Activated CD8-positive, alpha-beta memory T cell treated with anti-CD3 and anti-CD28 coated beads, Interleukin-2, amount 10 ng/mL, durations not matched to agents 7 days and 5 days (primary cell): ENCODE measurements at regions not wholly inside any gene's neighbourhood (a gene's known extent, or its start where the extent isn't known, plus 50 kb on each side); places are given as distances from the start of the nearest gene placed in this dataset.

ENCODE experiments used
- ATAC-seq: fragments of 150-1000 bp; cut with Tn5 transposase; one replicate; pipeline ENCODE4 v1.10.0; 2021; ENCODE audit warnings: moderate library complexity
- CTCF ChIA-PET: fragments of 350-600 bp; sonication (Branson Sonifier 250); formaldehyde crosslinking; loops from one replicate; lab custom pipeline; 2021; ENCODE audit warnings: antibody characterized with exemption; lab: Charles Lee
- DNase-seq: peaks from one replicate; pipeline ENCODE4 v3.0.0-alpha.2; 2020
- H3K27ac Mint-ChIP-seq: one replicate; pipeline ENCODE4 v1.8.0; 2021; ENCODE audit warnings: mild to moderate bottlenecking, mixed read lengths
- H3K27me3 Mint-ChIP-seq: one replicate; pipeline ENCODE4 v1.8.0; 2021; ENCODE audit warnings: mixed read lengths
- H3K36me3 Mint-ChIP-seq: one replicate; pipeline ENCODE4 v1.8.0; 2021; ENCODE audit warnings: mild to moderate bottlenecking, mixed read lengths
- H3K4me1 Mint-ChIP-seq: one replicate; pipeline ENCODE4 v1.8.0; 2021; ENCODE audit warnings: mixed read lengths
- H3K4me3 Mint-ChIP-seq: one replicate; pipeline ENCODE4 v1.8.0; 2021; ENCODE audit warnings: mild to moderate bottlenecking, moderate library complexity, mixed read lengths
- H3K9me3 Mint-ChIP-seq: one replicate; pipeline ENCODE4 v1.8.0; 2022; ENCODE audit warnings: low read depth, mixed read lengths

- no peaks in the 10 kb centered on the region for H3K4me1 Mint-ChIP-seq
- no peak for ATAC-seq
- CTCF ChIA-PET, result no interaction called here
- H3K36me3 Mint-ChIP-seq, result no peaks in the 10 kb centered on the region
- H3K4me3 Mint-ChIP-seq, result no peak overlapping the region
- peaks cover 2% of the 10 kb centered on the region for H3K9me3 Mint-ChIP-seq
- H3K27ac Mint-ChIP-seq, result no peak overlapping the region
- no peak for DNase-seq
- H3K27me3 Mint-ChIP-seq, result peaks cover 6% of the 10 kb centered on the region
These were observed 111.1 kb upstream of the SASH1 start for GRCh38 chr6:148231572-148231971.

GRCh38 chr6:148235446-148235845 is 107.2 kb upstream of the SASH1 start:
- DNase-seq (no peak), ATAC-seq (no peak)
- Mint-ChIP-seq H3K4me1 (no peaks in the 10 kb centered on the region), H3K4me3 (no peak overlapping the region), H3K27me3 (peaks cover 2% of the 10 kb centered on the region), H3K27ac (no peak overlapping the region), H3K36me3 (no peaks in the 10 kb centered on the region), H3K9me3 (peaks cover 2% of the 10 kb centered on the region)
- CTCF ChIA-PET, result no interaction called here

- Mint-ChIP-seq H3K36me3 (no peaks in the 10 kb centered on the region), H3K4me1 (no peaks in the 10 kb centered on the region), H3K4me3 (no peak overlapping the region), H3K9me3 (peaks cover 2% of the 10 kb centered on the region), H3K27me3 (peaks cover 9% of the 10 kb centered on the region), H3K27ac (no peak overlapping the region)
- no peak for ATAC-seq
- no peak for DNase-seq
- CTCF ChIA-PET, result no interaction called here
These were observed 103.9 kb upstream of the SASH1 start for GRCh38 chr6:148238713-148239112.

- Mint-ChIP-seq H3K36me3 (no peaks in the 10 kb centered on the region), H3K27me3 (peaks cover 9% of the 10 kb centered on the region), H3K27ac (no peak overlapping the region), H3K4me3 (no peak overlapping the region), H3K9me3 (peaks cover 2% of the 10 kb centered on the region), H3K4me1 (no peaks in the 10 kb centered on the region)
- ATAC-seq (no peak), DNase-seq (no peak)
- CTCF ChIA-PET, result no interaction called here
These were observed 103.4 kb upstream of the SASH1 start for GRCh38 chr6:148239215-148239614.

- no peak for DNase-seq
- no peaks in the 10 kb centered on the region for H3K36me3 Mint-ChIP-seq
- no peaks in the 10 kb centered on the region for H3K4me1 Mint-ChIP-seq
- CTCF ChIA-PET, result no interaction called here
- H3K9me3 Mint-ChIP-seq, result peaks cover under 1% of the 10 kb centered on the region
- H3K27ac Mint-ChIP-seq, result no peak overlapping the region
- ATAC-seq, result no peak
- H3K4me3 Mint-ChIP-seq, result no peak overlapping the region
- H3K27me3 Mint-ChIP-seq, result peaks cover 9% of the 10 kb centered on the region
These were observed 102.7 kb upstream of the SASH1 start for GRCh38 chr6:148239801-148240460.

DNA sequence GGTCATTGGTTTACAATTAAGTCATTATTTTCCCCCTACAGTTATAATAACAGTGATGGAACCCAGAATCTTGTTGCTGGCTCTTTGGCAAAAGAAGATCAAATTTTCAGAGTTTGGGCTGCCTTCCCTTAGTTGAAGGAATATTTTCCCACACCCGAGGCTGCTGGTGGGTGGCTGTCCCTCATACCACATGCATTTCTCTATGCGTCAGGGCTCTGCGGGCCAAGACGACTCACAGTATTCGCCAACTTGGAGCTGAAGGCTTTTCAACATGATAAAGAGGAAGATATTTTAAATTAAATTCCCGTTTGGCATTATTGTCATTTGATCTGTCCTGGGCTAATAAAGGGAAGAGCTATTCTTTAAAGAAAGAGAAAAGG is 102.2 kb upstream of the SASH1 start:
- Mint-ChIP-seq H3K9me3 (no peaks in the 10 kb centered on the region), H3K4me1 (no peaks in the 10 kb centered on the region), H3K27ac (no peak overlapping the region), H3K27me3 (peaks cover 11% of the 10 kb centered on the region), H3K4me3 (no peak overlapping the region), H3K36me3 (no peaks in the 10 kb centered on the region)
- ATAC-seq (no peak), DNase-seq (no peak)
- CTCF ChIA-PET, result no interaction called here

- no peak for ATAC-seq
- Mint-ChIP-seq H3K4me1 (no peaks in the 10 kb centered on the region), H3K9me3 (no peaks in the 10 kb centered on the region), H3K27ac (no peak overlapping the region), H3K4me3 (no peak overlapping the region), H3K36me3 (no peaks in the 10 kb centered on the region), H3K27me3 (peaks cover 11% of the 10 kb centered on the region)
- CTCF ChIA-PET, result no interaction called here
- DNase-seq, result no peak
These were observed 101.7 kb upstream of the SASH1 start for GRCh38 chr6:148240861-148241477.

GRCh38 chr6:148242180-148242579 is 100.5 kb upstream of the SASH1 start:
- H3K4me3 Mint-ChIP-seq, result no peak overlapping the region
- CTCF ChIA-PET, result no interaction called here
- no peak for DNase-seq

GRCh38 chr6:148244217-148244935 is 98.3 kb upstream of the SASH1 start:
- Mint-ChIP-seq H3K9me3 (no peaks in the 10 kb centered on the region), H3K27ac (no peak overlapping the region), H3K36me3 (no peaks in the 10 kb centered on the region), H3K4me3 (no peak overlapping the region), H3K4me1 (no peaks in the 10 kb centered on the region), H3K27me3 (peaks cover 17% of the 10 kb centered on the region)
- ATAC-seq (no peak), DNase-seq (no peak)
- CTCF ChIA-PET, result interaction anchor here (0.6 kb wide), 1 partner anchor 698 kb away, joined by 5 read pairs; no protein-coding TSS in a partner anchor

More at GRCh38 chr6:148242180-148242579, 100.5 kb upstream of the SASH1 start:
- no peak overlapping the region for H3K27ac Mint-ChIP-seq
- H3K36me3 Mint-ChIP-seq, result no peaks in the 10 kb centered on the region
- no peaks in the 10 kb centered on the region for H3K9me3 Mint-ChIP-seq
- ATAC-seq, result no peak
- H3K27me3 Mint-ChIP-seq, result peaks cover 15% of the 10 kb centered on the region
- H3K4me1 Mint-ChIP-seq, result no peaks in the 10 kb centered on the region

DNA sequence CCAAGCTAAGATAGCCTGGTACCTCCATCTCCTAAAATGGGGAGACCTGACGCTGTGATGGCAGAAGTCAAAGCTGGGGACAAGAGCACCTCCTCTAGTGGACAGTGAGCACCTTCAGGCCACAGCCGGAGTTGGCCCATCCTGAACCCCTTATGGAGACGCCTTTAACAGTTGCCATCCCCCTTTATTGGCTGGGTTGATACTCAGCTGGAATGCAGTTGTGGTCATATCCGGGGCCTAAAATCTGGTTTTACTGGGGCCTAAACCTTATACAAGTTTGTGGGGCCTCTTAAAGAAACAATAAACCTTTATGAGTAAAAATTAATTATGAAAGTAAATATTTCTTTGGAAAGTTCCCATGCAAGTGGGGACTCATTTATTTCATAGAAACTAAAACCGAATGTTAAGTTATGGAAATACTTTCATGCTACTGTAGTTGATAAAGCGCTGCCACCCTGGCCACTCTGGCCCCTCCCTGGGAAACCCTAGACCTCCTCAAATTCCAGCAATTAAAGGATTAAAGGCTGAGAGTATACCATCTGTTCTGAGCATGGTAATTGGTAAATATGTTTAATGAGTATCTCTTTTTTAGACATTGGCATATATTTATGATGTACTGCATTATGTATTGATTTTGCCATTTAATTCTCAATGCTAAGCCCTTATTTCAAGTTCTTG is 95.1 kb upstream of the SASH1 start:
- Mint-ChIP-seq H3K4me1 (no peaks in the 10 kb centered on the region), H3K27ac (no peak overlapping the region), H3K9me3 (no peaks in the 10 kb centered on the region), H3K4me3 (no peak overlapping the region), H3K27me3 (peaks cover 11% of the 10 kb centered on the region), H3K36me3 (no peaks in the 10 kb centered on the region)
- ATAC-seq (no peak), DNase-seq (no peak)
- CTCF ChIA-PET, result no interaction called here

- Mint-ChIP-seq H3K9me3 (no peaks in the 10 kb centered on the region), H3K27me3 (peaks cover 11% of the 10 kb centered on the region), H3K4me3 (no peak overlapping the region), H3K4me1 (no peaks in the 10 kb centered on the region), H3K36me3 (no peaks in the 10 kb centered on the region), H3K27ac (no peak overlapping the region)
- CTCF ChIA-PET, result no interaction called here
- DNase-seq (no peak), ATAC-seq (no peak)
These were observed 93.5 kb upstream of the SASH1 start for GRCh38 chr6:148249160-148249559.

DNA sequence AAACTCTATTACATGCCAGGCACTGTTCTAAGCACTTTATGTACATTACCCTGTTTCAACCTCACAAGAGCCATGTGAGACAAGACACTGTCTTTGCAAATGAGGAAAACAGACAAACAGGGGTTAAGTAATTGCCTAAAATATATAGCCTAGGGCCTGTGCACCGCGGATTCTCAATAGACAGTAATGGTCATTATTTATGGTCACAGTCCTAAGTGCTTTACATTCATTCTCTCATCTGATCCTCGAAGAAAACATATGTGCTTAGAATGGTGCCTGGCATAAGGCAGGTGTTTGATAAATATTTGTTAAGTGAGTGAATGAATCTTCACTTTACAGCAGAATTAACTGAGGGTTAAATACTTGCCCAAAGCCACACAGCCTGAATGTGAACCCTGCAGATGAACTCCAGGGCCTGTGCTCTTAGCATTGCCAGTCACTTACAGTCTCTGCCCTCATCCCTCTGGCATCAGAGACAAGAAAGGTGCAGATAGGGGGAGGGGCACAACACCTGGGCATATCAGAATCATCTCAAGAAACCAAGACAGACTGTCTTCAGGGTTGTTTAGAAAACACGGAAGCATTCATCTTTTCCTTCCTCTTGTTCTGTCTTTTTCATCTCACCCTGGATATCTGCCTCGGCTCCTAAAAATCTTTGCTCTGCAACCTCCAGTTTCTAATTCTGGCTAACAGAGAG is 92.8 kb upstream of the SASH1 start:
- no peaks in the 10 kb centered on the region for H3K36me3 Mint-ChIP-seq
- no peak overlapping the region for H3K4me3 Mint-ChIP-seq
- no peak for DNase-seq
- no peak for ATAC-seq
- CTCF ChIA-PET, result interaction anchor here (0.8 to 2.3 kb wide), 2 partner anchors 69 to 73 kb away, joined by 5 to 7 read pairs; no protein-coding TSS in a partner anchor
- no peaks in the 10 kb centered on the region for H3K9me3 Mint-ChIP-seq
- H3K27ac Mint-ChIP-seq, result no peak overlapping the region
- H3K27me3 Mint-ChIP-seq, result peaks cover 11% of the 10 kb centered on the region
- H3K4me1 Mint-ChIP-seq, result no peaks in the 10 kb centered on the region
